H1 (cell line): ENCODE measurements at regions not wholly inside any gene's neighbourhood (a gene's known extent, or its start where the extent isn't known, plus 50 kb on each side); places are given as distances from the start of the nearest gene placed in this dataset.

Experiments used
- CTCF ChIA-PET: fragments of 300-600 bp; sonication (Branson Sonifier 250); formaldehyde crosslinking; loops from one replicate; lab custom pipeline; 2021; ENCODE audit not compliant: partially characterized antibody; lab: Charles Lee
- POLR2A ChIA-PET: fragments of 300-600 bp; sonication (Branson Sonifier 250); formaldehyde crosslinking; loops from one replicate; lab custom pipeline; 2021; ENCODE audit warnings: inconsistent platforms; ENCODE audit not compliant: partially characterized antibody; lab: Charles Lee
- DNase-seq, 2 experiments: peaks; one replicate each; pipeline versions ENCODE4 v3.0.0 to v3.0.0-alpha.2; 2010 to 2022; ENCODE audit warnings: low spot score in 2 of 2, low read depth in 1 of 2, mixed read lengths in 1 of 2
- FAIRE-seq: peaks from 2 replicates; lab custom pipeline; 2011; peaks lifted over from hg19 to GRCh38; lab: Jason Lieb, UNC
- H2AFZ ChIP-seq: 2 replicates; pipeline ENCODE4 v1.8.1; 2012; ENCODE audit warnings: low read length, inconsistent platforms
- H2AK5ac ChIP-seq: 2 replicates; pipeline ENCODE4 v1.6.1; 2013; ENCODE audit warnings: low read depth, low read length
- H2BK120ac ChIP-seq: replicated peaks from 2 replicates; pipeline ENCODE3; 2013; ENCODE audit warnings: low read depth, low read length, inconsistent platforms
- H2BK12ac ChIP-seq: 2 replicates; pipeline ENCODE4 v1.6.1; 2013; ENCODE audit warnings: low read depth, low read length
- H2BK15ac ChIP-seq: 2 replicates; pipeline ENCODE4 v1.6.1; 2013; ENCODE audit warnings: low read length
- H2BK20ac ChIP-seq: 2 replicates; pipeline ENCODE4 v1.6.1; 2013; ENCODE audit warnings: low read length
- H2BK5ac ChIP-seq: 2 replicates; pipeline ENCODE4 v1.6.1; 2013; ENCODE audit warnings: low read depth, low read length
- H3K14ac ChIP-seq: 2 replicates; pipeline ENCODE4 v1.6.1; 2013; ENCODE audit warnings: inconsistent platforms; ENCODE audit not compliant: insufficient read length
- H3K18ac ChIP-seq: 2 replicates; pipeline ENCODE4 v1.6.1; 2013; ENCODE audit warnings: low read length; ENCODE audit errors: extremely low read depth
- H3K23ac ChIP-seq: 2 replicates; pipeline ENCODE4 v1.6.1; 2013; ENCODE audit warnings: inconsistent platforms; ENCODE audit not compliant: insufficient read length
- H3K23me2 ChIP-seq: 2 replicates; pipeline ENCODE4 v1.6.1; 2013; ENCODE audit warnings: low read depth, low read length
- H3K27ac ChIP-seq: 2 replicates; pipeline ENCODE4 v1.6.1; 2011; ENCODE audit warnings: low read depth, low read length, inconsistent platforms
- H3K27me3 ChIP-seq, 4 experiments: replicated peaks in 1 of 4; 1 replicate in 1 of 4; 2 replicates in 3 of 4; pipeline versions ENCODE4 v1.6.1 to v1.8.1; 2011 to 2013; ENCODE audit warnings: low read length in 3 of 4, mild to moderate bottlenecking in 3 of 4, inconsistent platforms in 2 of 4, mixed read lengths in 2 of 4, moderate library complexity in 1 of 4; ENCODE audit not compliant: control insufficient read depth in 3 of 4, insufficient read depth in 3 of 4; ENCODE audit errors: extremely low read depth in 1 of 4
- H3K36me3 ChIP-seq, 4 experiments: 2 replicates each; pipeline versions ENCODE4 v1.6.1 to v1.8.1; 2011 to 2013; ENCODE audit warnings: mild to moderate bottlenecking in 4 of 4, low read length in 3 of 4, moderate library complexity in 2 of 4, control low read depth in 1 of 4, inconsistent platforms in 1 of 4; ENCODE audit not compliant: insufficient read depth in 4 of 4, control insufficient read depth in 2 of 4
- H3K4ac ChIP-seq: replicated peaks from 2 replicates; pipeline ENCODE3; 2013; ENCODE audit warnings: low read length, low read depth, mixed read lengths, inconsistent platforms; ENCODE audit not compliant: insufficient read length
- H3K4me1 ChIP-seq, 4 experiments: replicated peaks in 1 of 4; 1 replicate in 1 of 4; 2 replicates in 3 of 4; pipeline versions ENCODE4 v1.6.1 to v1.8.1; 2011 to 2013; ENCODE audit warnings: low read length in 3 of 4, inconsistent platforms in 2 of 4, mixed read lengths in 1 of 4; ENCODE audit not compliant: insufficient read depth in 4 of 4, control insufficient read depth in 3 of 4
- H3K4me2 ChIP-seq, 2 experiments: 2 replicates each; pipeline versions ENCODE4 v1.6.1 to v1.8.1; 2011 to 2013; ENCODE audit warnings: low read depth in 2 of 2, low read length in 2 of 2, control low read depth in 1 of 2, inconsistent platforms in 1 of 2, mild to moderate bottlenecking in 1 of 2; ENCODE audit not compliant: insufficient read depth in 1 of 2
- H3K4me3 ChIP-seq, 4 experiments: fragments of 200-600, 300-600 bp in 1 of 4; sonication (generic), shearing (Covaris generic), sonication (Bioruptor Twin) in 1 of 4; 2 replicates each; pipeline versions ENCODE4 v1.5.1 to v1.8.1; 2011 to 2016; ENCODE audit warnings: low read length in 4 of 4, low read depth in 3 of 4, control low read depth in 2 of 4, inconsistent platforms in 2 of 4, mild to moderate bottlenecking in 2 of 4, mixed read lengths in 1 of 4, moderate library complexity in 1 of 4; ENCODE audit not compliant: insufficient read depth in 2 of 4; ENCODE audit errors: extremely low read depth in 1 of 4
- H3K56ac ChIP-seq: replicated peaks from 2 replicates; pipeline ENCODE3; 2013; ENCODE audit warnings: low read depth, mild to moderate bottlenecking, mixed read lengths, low read length, inconsistent platforms; ENCODE audit not compliant: insufficient read length
- H3K79me1 ChIP-seq: 2 replicates; pipeline ENCODE4 v1.6.1; 2013; ENCODE audit warnings: low read depth, low read length, control low read depth
- H3K79me2 ChIP-seq, 2 experiments: 2 replicates each; pipeline versions ENCODE4 v1.6.1 to v1.8.1; 2012 to 2013; ENCODE audit warnings: low read length in 2 of 2, mild to moderate bottlenecking in 2 of 2, inconsistent platforms in 1 of 2; ENCODE audit not compliant: insufficient read depth in 2 of 2, control insufficient read depth in 1 of 2
- H3K9ac ChIP-seq, 4 experiments: replicated peaks in 1 of 4; 1 replicate in 1 of 4; 2 replicates in 3 of 4; pipeline versions ENCODE4 v1.6.1 to v1.8.1; 2011 to 2013; ENCODE audit warnings: low read depth in 3 of 4, low read length in 3 of 4, control low read depth in 2 of 4, mild to moderate bottlenecking in 2 of 4, moderate library complexity in 2 of 4, inconsistent platforms in 1 of 4; ENCODE audit errors: extremely low read depth in 1 of 4
- H3K9me3 ChIP-seq, 2 experiments: 2 replicates each; pipeline versions ENCODE4 v1.6.1 to v1.8.1; 2012 to 2013; ENCODE audit warnings: mild to moderate bottlenecking in 2 of 2, moderate library complexity in 2 of 2, control low read depth in 1 of 2, inconsistent platforms in 1 of 2, low read depth in 1 of 2, low read length in 1 of 2, mixed read lengths in 1 of 2; ENCODE audit not compliant: insufficient read depth in 2 of 2
- H4K20me1 ChIP-seq, 2 experiments: replicated peaks in 1 of 2; 2 replicates each; pipeline versions ENCODE3 to v1.8.1; 2011 to 2013; ENCODE audit warnings: inconsistent platforms in 2 of 2, low read length in 2 of 2, mild to moderate bottlenecking in 1 of 2; ENCODE audit not compliant: insufficient read depth in 2 of 2, control insufficient read depth in 1 of 2
- H4K5ac ChIP-seq: 2 replicates; pipeline ENCODE4 v1.6.1; 2013; ENCODE audit warnings: low read length, low read depth, mixed read lengths, inconsistent platforms; ENCODE audit not compliant: insufficient read length
- H4K8ac ChIP-seq: 2 replicates; pipeline ENCODE4 v1.8.0; 2013; ENCODE audit warnings: mild to moderate bottlenecking, moderate library complexity, low read length, inconsistent platforms; ENCODE audit not compliant: insufficient read depth; ENCODE audit errors: extremely low read depth
- H4K91ac ChIP-seq: replicated peaks from 2 replicates; pipeline ENCODE3; 2013; ENCODE audit warnings: low read length, mixed read lengths, inconsistent platforms; ENCODE audit not compliant: insufficient read length
- ATF2 ChIP-seq: IDR thresholded peaks from 2 replicates; pipeline ENCODE4 v1.6.1; 2012; ENCODE audit warnings: low read length, inconsistent platforms
- CREB1 ChIP-seq: IDR thresholded peaks from 2 replicates; pipeline ENCODE4 v1.6.1; 2012; ENCODE audit warnings: inconsistent platforms
- CTCF ChIP-seq, 3 experiments: IDR thresholded peaks; 1 replicate in 2 of 3; 2 replicates in 1 of 3; pipeline versions ENCODE4 v1.5.1 to v1.6.1; 2011; ENCODE audit warnings: low read length in 3 of 3, mild to moderate bottlenecking in 3 of 3, inconsistent platforms in 2 of 3, low read depth in 1 of 3, moderate library complexity in 1 of 3; ENCODE audit not compliant: insufficient read depth in 1 of 3; ENCODE audit errors: control extremely low read depth in 1 of 3
- GABPA ChIP-seq: IDR thresholded peaks from 2 replicates; pipeline ENCODE4 v1.6.1; 2011; ENCODE audit warnings: mild to moderate bottlenecking, low read length, moderate library complexity, borderline replicate concordance; ENCODE audit not compliant: insufficient read depth
- HDAC2 ChIP-seq, 2 experiments: fragments of 300-600 bp in 1 of 2; sonication (generic) in 1 of 2; IDR thresholded peaks; 2 replicates each; pipeline ENCODE4 v1.6.1; 2011 to 2012; ENCODE audit warnings: low read depth in 2 of 2, low read length in 2 of 2, mild to moderate bottlenecking in 2 of 2, moderate library complexity in 2 of 2, borderline replicate concordance in 1 of 2, inconsistent platforms in 1 of 2
- RAD21 ChIP-seq, 2 experiments: IDR thresholded peaks in 1 of 2; conservative IDR thresholded peaks in 1 of 2; 2 replicates each; pipeline ENCODE4 v1.6.1; 2011; ENCODE audit warnings: low read depth in 2 of 2, low read length in 2 of 2, improper control_type of control experiment in 1 of 2, inconsistent platforms in 1 of 2, mild to moderate bottlenecking in 1 of 2, moderate library complexity in 1 of 2
- WGBS, 2 experiments: shearing (Covaris generic) in 1 of 2; methylation state at CpG; one replicate each; pipeline versions ENCODE4 v1.1.6 to v1.1.7; 2013 to 2015; ENCODE audit warnings: low lambda C conversion rate in 2 of 2, mixed read lengths in 2 of 2, inconsistent platforms in 1 of 2, low coverage in 1 of 2, missing lambda C conversion rate in 1 of 2; ENCODE audit not compliant: insufficient replicate concordance in 2 of 2, insufficient coverage in 1 of 2, insufficient read length in 1 of 2; ENCODE audit errors: extremely low coverage in 1 of 2, missing lambda C conversion rate in 1 of 2; 5-methylcytosine and 5-hydroxymethylcytosine counted together

- no peak for FAIRE-seq
- H4K91ac ChIP-seq: no peak overlapping the region
- no peak overlapping the region for H3K4me2 ChIP-seq
- H2BK120ac ChIP-seq: no peak overlapping the region
- no peak overlapping the region for H2AFZ ChIP-seq
- no peak overlapping the region for H3K14ac ChIP-seq
- no peaks in the 10 kb centered on the region for H3K79me2 ChIP-seq
- no peak overlapping the region for H3K23ac ChIP-seq
- H3K18ac ChIP-seq: no peak overlapping the region
- H4K5ac ChIP-seq: no peak overlapping the region
- H3K56ac ChIP-seq: no peak overlapping the region
- H2AK5ac ChIP-seq: no peak overlapping the region
- TF ChIP-seq CREB1 (no peak), ATF2 (no peak), RAD21 (IDR thresholded peaks at IDR 0.05 in 1 of 2, conservative IDR thresholded peaks at IDR 0.05 in 1 of 2; ENCODE audit: low read depth in 2 of 2, low read length in 2 of 2) (peak; percentile 67 to 79), HDAC2 (IDR thresholded peaks at IDR 0.05; ENCODE audit: borderline replicate concordance in 1 of 2, low read depth in 2 of 2, low read length in 2 of 2) (no peak), GABPA (no peak), CTCF (IDR thresholded peaks at IDR 0.05; ENCODE audit: control extremely low read depth in 1 of 3, insufficient read depth in 1 of 3, low read depth in 1 of 3, low read length in 3 of 3) (peak; percentile 62 to 77 (median 67))
- TF ChIP-seq, all 59 proteins: peak for 2
- H2BK20ac ChIP-seq: no peak overlapping the region
- H3K4me1 ChIP-seq: no peaks in the 10 kb centered on the region
- H3K9ac ChIP-seq: no peak overlapping the region
- H4K8ac ChIP-seq: no peak overlapping the region
- H3K23me2 ChIP-seq: no peaks in the 10 kb centered on the region
- peak; percentile 39 to 88 for DNase-seq
- H3K27ac ChIP-seq: no peak overlapping the region
- whole genome bisulfite sequencing, 2 experiments: 40% methylated on average over 8 of the region's 9 CpGs; no CpG with 5 or more reads in 1 of the 2 experiments
- ChIA-PET CTCF (interaction anchor here (0.6 to 3.2 kb wide), 26 partner anchors 9 to 1296 kb away, joined by 3 to 12 read pairs (median 4); no protein-coding TSS in a partner anchor), POLR2A (interaction anchor here (0.6 kb wide), 1 partner anchor 1077 kb away, joined by 3 read pairs; no protein-coding TSS in a partner anchor)
- peaks cover 6 to 24% of the 10 kb centered on the region in 2 experiments; a peak in 2 of 4 replicates for H3K9me3 ChIP-seq
- no peaks in the 10 kb centered on the region for H3K27me3 ChIP-seq
- no peak overlapping the region for H3K4ac ChIP-seq
- H3K79me1 ChIP-seq: no peaks in the 10 kb centered on the region
- no peak overlapping the region for H2BK12ac ChIP-seq
- no peak overlapping the region for H2BK15ac ChIP-seq
- no peak overlapping the region for H3K4me3 ChIP-seq
- no peak overlapping the region for H2BK5ac ChIP-seq
- H4K20me1 ChIP-seq: no peaks in the 10 kb centered on the region
- no peaks in the 10 kb centered on the region for H3K36me3 ChIP-seq
Observed at GRCh38 chr15:55108858-55109518, 87.8 kb downstream of the RSL24D1 start.
